Central memory CD8-positive, alpha-beta T cell (primary cell): ENCODE measurements at regions not wholly inside any gene's neighbourhood (a gene's known extent, or its start where the extent isn't known, plus 50 kb on each side); places are given as distances from the start of the nearest gene placed in this dataset.

ENCODE experiments used
- ATAC-seq: fragments of 150-1000 bp; cut with Tn5 transposase; replicated peaks from 2 replicates; pipeline ENCODE4 v1.10.0; 2022; ENCODE audit warnings: mild to moderate bottlenecking, moderate FRiP score, moderate number of reproducible peaks; ENCODE audit not compliant: poor library complexity, severe bottlenecking; ENCODE audit errors: extremely low read depth
- DNase-seq, 2 donors: peaks; one replicate each; pipeline ENCODE4 v3.0.0; 2021; ENCODE audit warnings: low spot score in 2 of 2
- H3K27ac Mint-ChIP-seq: one replicate; pipeline ENCODE4 v1.8.0; 2022; ENCODE audit warnings: low read depth, mild to moderate bottlenecking, moderate library complexity, mixed read lengths
- H3K27me3 Mint-ChIP-seq: one replicate; pipeline ENCODE4 v1.8.0; 2022; ENCODE audit warnings: mixed read lengths
- H3K36me3 Mint-ChIP-seq: one replicate; pipeline ENCODE4 v1.8.0; 2022; ENCODE audit warnings: mild to moderate bottlenecking, moderate library complexity, mixed read lengths; ENCODE audit not compliant: insufficient read depth
- H3K4me1 Mint-ChIP-seq: one replicate; pipeline ENCODE4 v1.8.0; 2022; ENCODE audit warnings: mixed read lengths
- H3K4me3 Mint-ChIP-seq: one replicate; pipeline ENCODE4 v1.8.0; 2022; ENCODE audit warnings: mild to moderate bottlenecking, moderate library complexity, mixed read lengths
- H3K9me3 Mint-ChIP-seq: one replicate; pipeline ENCODE4 v1.8.0; 2022; ENCODE audit warnings: mixed read lengths

- Mint-ChIP-seq H3K4me1 (no peaks in the 10 kb centered on the region), H3K27me3 (no peaks in the 10 kb centered on the region), H3K4me3 (no peak overlapping the region), H3K27ac (no peak overlapping the region), H3K36me3 (peaks cover 2% of the 10 kb centered on the region), H3K9me3 (peaks cover 12% of the 10 kb centered on the region)
- DNase-seq, result no peak
- ATAC-seq, result no peak
These were observed 626.1 kb downstream of the DHX35 start for GRCh38 chr20:39588148-39588757.

- no peak for DNase-seq
- Mint-ChIP-seq H3K36me3 (no peaks in the 10 kb centered on the region), H3K4me3 (no peak overlapping the region), H3K4me1 (no peaks in the 10 kb centered on the region), H3K27me3 (no peaks in the 10 kb centered on the region), H3K9me3 (peaks cover 6% of the 10 kb centered on the region), H3K27ac (no peak overlapping the region)
- ATAC-seq, result no peak
These were observed 618.9 kb downstream of the DHX35 start for GRCh38 chr20:39581034-39581433.

GRCh38 chr20:39576771-39577170 is 614.6 kb downstream of the DHX35 start:
- Mint-ChIP-seq H3K4me3 (no peak overlapping the region), H3K27me3 (no peaks in the 10 kb centered on the region), H3K9me3 (peaks cover 11% of the 10 kb centered on the region), H3K27ac (no peak overlapping the region), H3K36me3 (no peaks in the 10 kb centered on the region), H3K4me1 (no peaks in the 10 kb centered on the region)
- ATAC-seq (no peak), DNase-seq (no peak)

GRCh38 chr20:39574061-39574460 is 611.9 kb downstream of the DHX35 start:
- H3K27me3 Mint-ChIP-seq, result no peaks in the 10 kb centered on the region
- peaks cover 6% of the 10 kb centered on the region for H3K9me3 Mint-ChIP-seq
- ATAC-seq, result no peak
- H3K27ac Mint-ChIP-seq, result no peak overlapping the region
- H3K4me1 Mint-ChIP-seq, result no peaks in the 10 kb centered on the region
- no peak for DNase-seq
- no peak overlapping the region for H3K4me3 Mint-ChIP-seq
- H3K36me3 Mint-ChIP-seq, result no peaks in the 10 kb centered on the region

- Mint-ChIP-seq H3K36me3 (no peaks in the 10 kb centered on the region), H3K9me3 (peaks cover 6% of the 10 kb centered on the region), H3K4me1 (no peaks in the 10 kb centered on the region), H3K4me3 (no peak overlapping the region), H3K27me3 (no peaks in the 10 kb centered on the region), H3K27ac (no peak overlapping the region)
- no peak for DNase-seq
- ATAC-seq, result no peak
These were observed 609.0 kb downstream of the DHX35 start for GRCh38 chr20:39571171-39571570.

GRCh38 chr20:39568109-39568508 is 606.0 kb downstream of the DHX35 start:
- Mint-ChIP-seq H3K4me3 (no peak overlapping the region), H3K27ac (no peak overlapping the region), H3K27me3 (no peaks in the 10 kb centered on the region), H3K36me3 (no peaks in the 10 kb centered on the region), H3K9me3 (peaks cover 3% of the 10 kb centered on the region), H3K4me1 (no peaks in the 10 kb centered on the region)
- DNase-seq (no peak), ATAC-seq (no peak)

GRCh38 chr20:39563349-39563748 is 601.2 kb downstream of the DHX35 start:
- ATAC-seq, result no peak
- H3K36me3 Mint-ChIP-seq, result peaks cover 1% of the 10 kb centered on the region
- H3K27me3 Mint-ChIP-seq, result no peaks in the 10 kb centered on the region
- H3K4me1 Mint-ChIP-seq, result no peaks in the 10 kb centered on the region
- H3K27ac Mint-ChIP-seq, result no peak overlapping the region
- no peak for DNase-seq
- H3K9me3 Mint-ChIP-seq, result no peaks in the 10 kb centered on the region
- no peak overlapping the region for H3K4me3 Mint-ChIP-seq

GRCh38 chr20:39554341-39554740 is 592.2 kb downstream of the DHX35 start:
- Mint-ChIP-seq H3K27me3 (no peaks in the 10 kb centered on the region), H3K9me3 (peaks cover 10% of the 10 kb centered on the region), H3K27ac (no peak overlapping the region), H3K4me1 (no peaks in the 10 kb centered on the region), H3K4me3 (no peak overlapping the region), H3K36me3 (peaks cover 2% of the 10 kb centered on the region)
- DNase-seq (no peak), ATAC-seq (no peak)

- Mint-ChIP-seq H3K9me3 (peaks cover 11% of the 10 kb centered on the region), H3K27me3 (no peaks in the 10 kb centered on the region), H3K4me3 (no peak overlapping the region), H3K27ac (no peak overlapping the region), H3K36me3 (no peaks in the 10 kb centered on the region), H3K4me1 (no peaks in the 10 kb centered on the region)
- no peak for DNase-seq
- no peak for ATAC-seq
These were observed 591.0 kb downstream of the DHX35 start for GRCh38 chr20:39553120-39553519.

- Mint-ChIP-seq H3K27ac (no peak overlapping the region), H3K4me3 (no peak overlapping the region), H3K36me3 (no peaks in the 10 kb centered on the region), H3K9me3 (peaks cover 14% of the 10 kb centered on the region), H3K27me3 (peaks cover under 1% of the 10 kb centered on the region), H3K4me1 (no peaks in the 10 kb centered on the region)
- DNase-seq, result no peak
- ATAC-seq, result no peak
These were observed 587.6 kb downstream of the DHX35 start for GRCh38 chr20:39549733-39550132.

GRCh38 chr20:39547546-39548408 is 585.6 kb downstream of the DHX35 start:
- H3K4me1 Mint-ChIP-seq, result no peaks in the 10 kb centered on the region
- ATAC-seq (no peak), DNase-seq (no peak)
- H3K36me3 Mint-ChIP-seq, result no peaks in the 10 kb centered on the region
- no peak overlapping the region for H3K27ac Mint-ChIP-seq
- peaks cover 6% of the 10 kb centered on the region for H3K9me3 Mint-ChIP-seq
- H3K4me3 Mint-ChIP-seq, result no peak overlapping the region
- H3K27me3 Mint-ChIP-seq, result peaks cover 9% of the 10 kb centered on the region

GRCh38 chr20:39541136-39541803 is 579.1 kb downstream of the DHX35 start:
- Mint-ChIP-seq H3K27ac (no peak overlapping the region), H3K9me3 (peaks cover 7% of the 10 kb centered on the region), H3K4me1 (no peaks in the 10 kb centered on the region), H3K27me3 (peaks cover 9% of the 10 kb centered on the region), H3K36me3 (no peaks in the 10 kb centered on the region), H3K4me3 (no peak overlapping the region)
- no peak for ATAC-seq
- DNase-seq, result no peak

GRCh38 chr20:39538317-39538716 is 576.2 kb downstream of the DHX35 start:
- Mint-ChIP-seq H3K4me1 (no peaks in the 10 kb centered on the region), H3K36me3 (no peaks in the 10 kb centered on the region), H3K4me3 (no peak overlapping the region), H3K27me3 (no peaks in the 10 kb centered on the region), H3K9me3 (peaks cover 7% of the 10 kb centered on the region), H3K27ac (no peak overlapping the region)
- DNase-seq (no peak), ATAC-seq (no peak)
